ENCODE measurements at regions not wholly inside any gene's neighbourhood (a gene's known extent, or its start where the extent isn't known, plus 50 kb on each side); places are given as distances from the start of the nearest gene placed in this dataset.
A peak's percentile ranks its signal among the peaks of the same experiment; 100 is the strongest.

DNA sequence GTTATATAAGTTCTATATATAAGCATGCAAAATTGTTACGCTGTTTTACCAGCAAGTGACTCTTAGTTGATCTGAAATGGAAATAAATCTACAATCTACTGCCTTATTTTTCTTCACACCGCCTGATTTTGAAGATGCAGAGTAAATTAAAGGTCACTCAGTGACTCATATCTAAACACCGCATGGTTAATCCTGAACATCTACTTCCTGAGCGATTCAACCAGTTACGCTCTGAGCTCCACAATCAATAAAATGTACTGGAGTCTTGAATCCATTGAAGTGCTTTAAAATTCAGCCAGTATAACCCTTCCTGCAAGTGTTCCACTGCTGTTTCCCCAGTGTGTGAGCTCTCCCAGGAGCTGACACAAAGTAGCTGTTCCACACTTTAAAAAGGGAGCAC is 192.8 kb downstream of the SLC7A11 start:
- no peaks in the 10 kb centered on the region for H3K27me3 ChIP-seq (replicated peaks)
- DNase-seq = no peak
- TF ChIP-seq, protein P1, sequence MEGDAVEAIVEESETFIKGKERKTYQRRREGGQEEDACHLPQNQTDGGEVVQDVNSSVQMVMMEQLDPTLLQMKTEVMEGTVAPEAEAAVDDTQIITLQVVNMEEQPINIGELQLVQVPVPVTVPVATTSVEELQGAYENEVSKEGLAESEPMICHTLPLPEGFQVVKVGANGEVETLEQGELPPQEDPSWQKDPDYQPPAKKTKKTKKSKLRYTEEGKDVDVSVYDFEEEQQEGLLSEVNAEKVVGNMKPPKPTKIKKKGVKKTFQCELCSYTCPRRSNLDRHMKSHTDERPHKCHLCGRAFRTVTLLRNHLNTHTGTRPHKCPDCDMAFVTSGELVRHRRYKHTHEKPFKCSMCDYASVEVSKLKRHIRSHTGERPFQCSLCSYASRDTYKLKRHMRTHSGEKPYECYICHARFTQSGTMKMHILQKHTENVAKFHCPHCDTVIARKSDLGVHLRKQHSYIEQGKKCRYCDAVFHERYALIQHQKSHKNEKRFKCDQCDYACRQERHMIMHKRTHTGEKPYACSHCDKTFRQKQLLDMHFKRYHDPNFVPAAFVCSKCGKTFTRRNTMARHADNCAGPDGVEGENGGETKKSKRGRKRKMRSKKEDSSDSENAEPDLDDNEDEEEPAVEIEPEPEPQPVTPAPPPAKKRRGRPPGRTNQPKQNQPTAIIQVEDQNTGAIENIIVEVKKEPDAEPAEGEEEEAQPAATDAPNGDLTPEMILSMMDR (IDR thresholded peaks at IDR 0.05; ENCODE audit: low read depth, low read length, missing control alignments) = no peak
- in situ Hi-C loops (cut with HindIII; ENCODE audit: low pct_ligation_motif_present, low sequenced_read_pairs) = no loop called here
- H3K27ac ChIP-seq = no peak overlapping the region
- H3K36me3 ChIP-seq (replicated peaks) = no peaks in the 10 kb centered on the region
- no peak overlapping the region for H3K4me3 ChIP-seq (ENCODE audit: low read depth, low read length)

DNA sequence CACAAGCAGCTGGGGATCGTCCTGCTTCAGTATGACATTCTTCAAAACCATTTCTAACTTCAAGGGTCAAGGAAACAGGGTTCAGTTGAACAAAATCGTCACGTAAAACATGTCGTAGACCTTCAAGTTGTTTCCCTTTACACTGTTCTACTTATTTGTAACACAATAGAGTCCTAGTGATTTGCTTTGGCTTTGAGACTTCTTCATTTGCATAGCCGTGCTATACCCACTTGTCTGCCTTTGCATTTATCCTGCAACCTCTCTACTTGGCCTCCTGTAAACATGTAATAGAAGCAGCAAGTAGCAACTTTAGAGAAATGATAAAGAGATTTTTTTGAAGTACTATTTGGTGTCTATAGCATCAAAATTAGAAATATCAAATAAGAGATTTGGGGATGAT is 194.9 kb downstream of the SLC7A11 start:
- TF ChIP-seq, protein P1 (IDR thresholded peaks at IDR 0.05; ENCODE audit: low read depth, low read length, missing control alignments) = no peak
- no peak for DNase-seq
- in situ Hi-C loops (cut with HindIII; ENCODE audit: low pct_ligation_motif_present, low sequenced_read_pairs) = no loop called here
- no peak overlapping the region for H3K4me3 ChIP-seq (ENCODE audit: low read depth, low read length)
- no peaks in the 10 kb centered on the region for H3K27me3 ChIP-seq (replicated peaks)
- no peak overlapping the region for H3K27ac ChIP-seq
- no peaks in the 10 kb centered on the region for H3K36me3 ChIP-seq (replicated peaks)

DNA sequence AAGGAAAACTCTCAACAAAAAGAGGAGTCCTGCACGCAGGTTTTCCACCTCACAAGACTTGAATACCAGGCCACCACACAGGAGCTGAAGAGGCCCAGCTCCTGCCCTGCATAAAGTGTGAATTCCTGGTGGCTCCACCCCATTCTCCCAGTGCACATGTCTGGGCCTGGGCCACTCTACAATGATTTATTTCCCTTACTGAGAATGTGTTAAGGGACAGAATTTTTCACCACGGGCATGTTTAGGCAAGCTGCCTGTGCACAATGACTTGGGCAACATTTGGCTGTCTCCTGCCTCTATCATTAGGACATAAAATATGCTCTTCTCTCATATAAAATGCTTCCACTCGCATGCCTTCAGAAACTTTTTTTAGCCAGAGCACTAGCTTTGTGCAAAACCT is 197.1 kb downstream of the SLC7A11 start:
- TF ChIP-seq, protein P1 (IDR thresholded peaks at IDR 0.05; ENCODE audit: low read depth, low read length, missing control alignments) = no peak
- in situ Hi-C loops (cut with HindIII; ENCODE audit: low pct_ligation_motif_present, low sequenced_read_pairs) = no loop called here
- H3K36me3 ChIP-seq (replicated peaks) = no peaks in the 10 kb centered on the region
- H3K27me3 ChIP-seq (replicated peaks) = no peaks in the 10 kb centered on the region
- no peak overlapping the region for H3K4me3 ChIP-seq (ENCODE audit: low read depth, low read length)
- no peak for DNase-seq
- no peak overlapping the region for H3K27ac ChIP-seq

DNA sequence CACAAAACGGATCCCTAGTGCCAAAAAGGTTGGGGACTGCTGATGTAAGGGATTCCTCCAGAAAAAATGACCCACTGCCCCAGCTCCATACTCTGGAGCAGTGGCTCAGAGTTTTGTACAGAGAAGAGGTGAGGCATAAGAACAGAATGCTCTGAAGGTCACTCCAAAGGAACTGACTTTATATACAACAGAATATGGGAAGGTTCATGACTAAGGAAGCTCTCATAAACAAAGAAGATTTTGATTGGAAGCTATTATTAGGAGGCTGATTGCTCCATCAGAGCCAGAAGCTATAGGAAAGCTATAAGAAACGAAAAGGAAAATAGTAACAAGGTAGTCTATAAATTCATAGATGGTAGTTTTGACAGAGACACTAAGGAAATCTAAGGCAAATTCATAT is 203.1 kb downstream of the SLC7A11 start:
- no peak for DNase-seq
- no peak overlapping the region for H3K4me3 ChIP-seq (ENCODE audit: low read depth, low read length)
- H3K27me3 ChIP-seq (replicated peaks) = no peaks in the 10 kb centered on the region
- in situ Hi-C loops (cut with HindIII; ENCODE audit: low pct_ligation_motif_present, low sequenced_read_pairs) = no loop called here
- no peak overlapping the region for H3K27ac ChIP-seq
- TF ChIP-seq, protein P1 (IDR thresholded peaks at IDR 0.05; ENCODE audit: low read depth, low read length, missing control alignments) = no peak
- no peaks in the 10 kb centered on the region for H3K36me3 ChIP-seq (replicated peaks)

DNA sequence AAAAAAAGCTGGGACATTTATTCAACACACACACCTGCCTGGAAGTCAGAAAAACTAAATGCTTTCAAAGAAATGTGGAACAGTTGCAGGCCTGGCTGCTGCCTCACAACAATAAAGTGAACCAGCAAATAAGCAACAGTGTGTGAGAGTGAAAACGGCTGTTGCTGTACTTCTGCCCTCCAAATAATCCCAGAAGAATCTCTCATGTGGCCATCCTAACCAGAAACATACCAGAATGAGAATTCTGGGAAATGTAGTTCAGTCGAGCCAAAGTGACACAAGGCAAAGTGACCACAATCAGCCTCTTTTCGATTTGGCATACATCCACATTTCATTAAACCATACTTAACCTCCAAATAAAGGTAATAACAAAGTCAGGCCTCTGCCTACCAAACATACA is 204.5 kb downstream of the SLC7A11 start:
- in situ Hi-C loops (cut with HindIII; ENCODE audit: low pct_ligation_motif_present, low sequenced_read_pairs) = no loop called here
- Histone ChIP-seq H3K4me3 (ENCODE audit: low read depth, low read length) (no peak overlapping the region), H3K27ac (no peak overlapping the region), H3K36me3 (replicated peaks) (no peaks in the 10 kb centered on the region), H3K27me3 (replicated peaks) (no peaks in the 10 kb centered on the region)
- DNase-seq = no peak
- TF ChIP-seq, protein P1 (IDR thresholded peaks at IDR 0.05; ENCODE audit: low read depth, low read length, missing control alignments) = no peak

DNA sequence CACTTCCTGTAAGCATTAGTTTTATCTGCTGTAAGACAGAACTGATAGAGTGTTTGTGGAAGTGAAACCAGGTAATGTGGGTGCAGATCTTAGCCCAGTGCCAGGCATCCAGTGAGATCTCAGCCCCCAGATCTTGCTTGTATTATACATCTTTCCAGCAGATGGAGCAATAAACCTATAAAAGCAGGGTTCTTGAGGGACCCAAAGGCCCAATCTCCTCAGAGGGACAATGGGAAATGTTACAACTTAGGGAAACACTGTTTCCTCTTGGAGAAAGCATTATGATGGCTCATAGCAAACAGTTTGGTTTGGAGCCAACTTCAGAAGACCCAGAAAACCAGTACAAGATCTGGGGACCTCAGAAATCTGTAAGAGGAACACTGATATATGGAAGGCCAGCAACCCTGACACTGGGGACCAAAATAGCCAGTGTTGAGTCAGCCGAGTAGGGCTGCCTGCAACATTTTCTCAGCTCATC is 206.3 kb downstream of the SLC7A11 start:
- TF ChIP-seq, protein P1 (IDR thresholded peaks at IDR 0.05; ENCODE audit: low read depth, low read length, missing control alignments) = peak; percentile 70
- in situ Hi-C loops (cut with HindIII; ENCODE audit: low pct_ligation_motif_present, low sequenced_read_pairs) = no loop called here
- H3K36me3 ChIP-seq (replicated peaks) = no peaks in the 10 kb centered on the region
- H3K27me3 ChIP-seq (replicated peaks) = no peaks in the 10 kb centered on the region
- DNase-seq = peak; percentile 54
- no peak overlapping the region for H3K27ac ChIP-seq
- no peak overlapping the region for H3K4me3 ChIP-seq (ENCODE audit: low read depth, low read length)
